Neural progenitor cell (in vitro differentiated cells): ENCODE measurements at regions not wholly inside any gene's neighbourhood (a gene's known extent, or its start where the extent isn't known, plus 50 kb on each side); places are given as distances from the start of the nearest gene placed in this dataset.

Experiments
- EZH2 ChIP-seq: fragments of 200-600 bp; sonication (generic); IDR thresholded peaks from 2 replicates; pipeline ENCODE4 v1.6.1; 2017; ENCODE audit warnings: antibody characterized with exemption, mild to moderate bottlenecking, moderate library complexity
- TF ChIP-seq, protein P1 (sequence below): fragments of 200-600 bp; sonication (generic); IDR thresholded peaks from 2 replicates; pipeline ENCODE4 v1.5.1; 2017; ENCODE audit warnings: antibody characterized with exemption, mild to moderate bottlenecking

DNA sequence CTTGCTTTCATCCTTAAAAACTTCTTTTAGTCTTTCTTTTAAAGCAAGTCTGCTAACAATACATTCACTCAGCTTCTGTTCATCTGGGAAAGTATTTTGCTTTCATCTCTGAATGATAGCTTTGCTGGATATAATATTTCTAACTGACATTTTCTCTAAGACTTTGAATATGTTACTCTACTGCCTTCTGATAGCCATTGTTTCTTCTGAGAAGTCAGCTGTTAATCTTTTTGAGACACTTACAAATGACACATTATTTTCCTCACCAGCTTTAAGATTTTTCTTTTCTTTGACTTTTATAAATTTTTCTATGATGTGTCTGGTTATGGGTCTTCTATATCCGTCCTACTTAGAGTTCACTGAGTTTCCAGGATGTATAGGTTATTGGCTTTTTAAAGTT lies 643.1 kb downstream of the KCNA4 start:
- no peak for TF ChIP-seq EZH2
- TF ChIP-seq, protein P1, sequence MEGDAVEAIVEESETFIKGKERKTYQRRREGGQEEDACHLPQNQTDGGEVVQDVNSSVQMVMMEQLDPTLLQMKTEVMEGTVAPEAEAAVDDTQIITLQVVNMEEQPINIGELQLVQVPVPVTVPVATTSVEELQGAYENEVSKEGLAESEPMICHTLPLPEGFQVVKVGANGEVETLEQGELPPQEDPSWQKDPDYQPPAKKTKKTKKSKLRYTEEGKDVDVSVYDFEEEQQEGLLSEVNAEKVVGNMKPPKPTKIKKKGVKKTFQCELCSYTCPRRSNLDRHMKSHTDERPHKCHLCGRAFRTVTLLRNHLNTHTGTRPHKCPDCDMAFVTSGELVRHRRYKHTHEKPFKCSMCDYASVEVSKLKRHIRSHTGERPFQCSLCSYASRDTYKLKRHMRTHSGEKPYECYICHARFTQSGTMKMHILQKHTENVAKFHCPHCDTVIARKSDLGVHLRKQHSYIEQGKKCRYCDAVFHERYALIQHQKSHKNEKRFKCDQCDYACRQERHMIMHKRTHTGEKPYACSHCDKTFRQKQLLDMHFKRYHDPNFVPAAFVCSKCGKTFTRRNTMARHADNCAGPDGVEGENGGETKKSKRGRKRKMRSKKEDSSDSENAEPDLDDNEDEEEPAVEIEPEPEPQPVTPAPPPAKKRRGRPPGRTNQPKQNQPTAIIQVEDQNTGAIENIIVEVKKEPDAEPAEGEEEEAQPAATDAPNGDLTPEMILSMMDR: no peak
